Duodenal mucosa (tissue), 2 donors: ENCODE measurements at regions not wholly inside any gene's neighbourhood (a gene's known extent, or its start where the extent isn't known, plus 50 kb on each side); places are given as distances from the start of the nearest gene placed in this dataset.

Source experiments
- H3K27ac ChIP-seq: one replicate; pipeline ENCODE4 v1.7.0; 2013; ENCODE audit warnings: low read depth, low read length
- H3K27me3 ChIP-seq, 2 donors: one replicate each; pipeline ENCODE4 v1.7.0; 2013; ENCODE audit warnings: low read length in 2 of 2, control low read depth in 1 of 2; ENCODE audit not compliant: insufficient read depth in 2 of 2, control insufficient read depth in 1 of 2
- H3K36me3 ChIP-seq, 2 donors: one replicate each; pipeline ENCODE4 v1.7.0; 2013; ENCODE audit warnings: low read length in 2 of 2, control low read depth in 1 of 2; ENCODE audit not compliant: insufficient read depth in 2 of 2, control insufficient read depth in 1 of 2
- H3K4me1 ChIP-seq, 2 donors: one replicate each; pipeline ENCODE4 v1.7.0; 2013; ENCODE audit warnings: low read length in 2 of 2, control low read depth in 1 of 2; ENCODE audit not compliant: insufficient read depth in 2 of 2, control insufficient read depth in 1 of 2
- H3K4me3 ChIP-seq, 2 donors: one replicate each; pipeline ENCODE4 v1.7.0; 2013; ENCODE audit warnings: low read length in 2 of 2, low read depth in 1 of 2
- H3K9ac ChIP-seq, 2 donors: one replicate each; pipeline ENCODE4 v1.7.0; 2013; ENCODE audit warnings: low read length in 2 of 2, low read depth in 1 of 2
- H3K9me3 ChIP-seq, 2 donors: one replicate each; pipeline ENCODE4 v1.7.0; 2013; ENCODE audit warnings: low read length in 2 of 2, control low read depth in 1 of 2; ENCODE audit not compliant: control insufficient read depth in 1 of 2

- Histone ChIP-seq H3K4me1 (no peaks in the 10 kb centered on the region), H3K4me3 (no peak overlapping the region), H3K9me3 (peaks cover 0 to 3% of the 10 kb centered on the region in 2 donors), H3K9ac (no peak overlapping the region), H3K36me3 (no peaks in the 10 kb centered on the region), H3K27ac (no peak overlapping the region), H3K27me3 (no peaks in the 10 kb centered on the region)
Measured at GRCh38 chr5:15256485-15256884, 243.5 kb upstream of the FBXL7 start.

GRCh38 chr5:15255576-15255975 is 244.4 kb upstream of the FBXL7 start:
- Histone ChIP-seq H3K27me3 (no peaks in the 10 kb centered on the region), H3K9ac (no peak overlapping the region), H3K9me3 (peaks cover 0 to 3% of the 10 kb centered on the region in 2 donors), H3K27ac (no peak overlapping the region), H3K4me3 (no peak overlapping the region), H3K4me1 (no peaks in the 10 kb centered on the region), H3K36me3 (no peaks in the 10 kb centered on the region)

- H3K27ac ChIP-seq = no peak overlapping the region
- no peaks in the 10 kb centered on the region for H3K4me1 ChIP-seq
- peaks cover 0 to 3% of the 10 kb centered on the region in 2 donors for H3K9me3 ChIP-seq
- no peak overlapping the region for H3K4me3 ChIP-seq
- no peaks in the 10 kb centered on the region for H3K27me3 ChIP-seq
- no peak overlapping the region for H3K9ac ChIP-seq
- no peaks in the 10 kb centered on the region for H3K36me3 ChIP-seq
Measured at GRCh38 chr5:15254607-15255006, 245.4 kb upstream of the FBXL7 start.

- Histone ChIP-seq H3K9me3 (peaks cover 0 to 3% of the 10 kb centered on the region in 2 donors), H3K9ac (no peak overlapping the region), H3K4me3 (no peak overlapping the region), H3K4me1 (no peaks in the 10 kb centered on the region), H3K27me3 (no peaks in the 10 kb centered on the region), H3K27ac (no peak overlapping the region), H3K36me3 (no peaks in the 10 kb centered on the region)
Measured at GRCh38 chr5:15252331-15252730, 247.6 kb upstream of the FBXL7 start.

- H3K4me3 ChIP-seq = no peak overlapping the region
- H3K4me1 ChIP-seq = no peaks in the 10 kb centered on the region
- H3K9me3 ChIP-seq = peaks cover 10 to 14% of the 10 kb centered on the region in 2 donors
- no peak overlapping the region for H3K27ac ChIP-seq
- no peaks in the 10 kb centered on the region for H3K27me3 ChIP-seq
- no peak overlapping the region for H3K9ac ChIP-seq
- no peaks in the 10 kb centered on the region for H3K36me3 ChIP-seq
Measured at GRCh38 chr5:15249152-15249551, 250.8 kb upstream of the FBXL7 start.

- H3K9me3 ChIP-seq = peaks cover 10 to 14% of the 10 kb centered on the region in 2 donors
- H3K9ac ChIP-seq = no peak overlapping the region
- H3K27ac ChIP-seq = no peak overlapping the region
- no peaks in the 10 kb centered on the region for H3K27me3 ChIP-seq
- H3K4me1 ChIP-seq = no peaks in the 10 kb centered on the region
- H3K4me3 ChIP-seq = no peak overlapping the region
- no peaks in the 10 kb centered on the region for H3K36me3 ChIP-seq
Measured at GRCh38 chr5:15248731-15249130, 251.2 kb upstream of the FBXL7 start.

- no peaks in the 10 kb centered on the region for H3K36me3 ChIP-seq
- no peaks in the 10 kb centered on the region for H3K27me3 ChIP-seq
- no peaks in the 10 kb centered on the region for H3K4me1 ChIP-seq
- no peak overlapping the region for H3K4me3 ChIP-seq
- H3K9me3 ChIP-seq = peaks cover 10 to 11% of the 10 kb centered on the region in 2 donors
- no peak overlapping the region for H3K27ac ChIP-seq
- no peak overlapping the region for H3K9ac ChIP-seq
Measured at GRCh38 chr5:15245913-15246312, 254.1 kb upstream of the FBXL7 start.

- Histone ChIP-seq H3K36me3 (no peaks in the 10 kb centered on the region), H3K4me3 (no peak overlapping the region), H3K27me3 (no peaks in the 10 kb centered on the region), H3K9ac (no peak overlapping the region), H3K27ac (no peak overlapping the region), H3K9me3 (peaks cover 10 to 11% of the 10 kb centered on the region in 2 donors), H3K4me1 (no peaks in the 10 kb centered on the region)
Measured at GRCh38 chr5:15243301-15244020, 256.5 kb upstream of the FBXL7 start.

GRCh38 chr5:15241216-15241821 is 258.7 kb upstream of the FBXL7 start:
- Histone ChIP-seq H3K9me3 (peaks cover 5 to 9% of the 10 kb centered on the region in 2 donors), H3K36me3 (no peaks in the 10 kb centered on the region), H3K27ac (no peak overlapping the region), H3K9ac (no peak overlapping the region), H3K4me3 (no peak overlapping the region), H3K27me3 (no peaks in the 10 kb centered on the region), H3K4me1 (no peaks in the 10 kb centered on the region)

- H3K9ac ChIP-seq = no peak overlapping the region
Measured at GRCh38 chr5:15238006-15238405, 262.0 kb upstream of the FBXL7 start.

More at GRCh38 chr5:15238006-15238405, 262.0 kb upstream of the FBXL7 start:
- H3K36me3 ChIP-seq = no peaks in the 10 kb centered on the region
- H3K27ac ChIP-seq = no peak overlapping the region
- H3K9me3 ChIP-seq = no peaks in the 10 kb centered on the region
- H3K27me3 ChIP-seq = no peaks in the 10 kb centered on the region
- no peaks in the 10 kb centered on the region for H3K4me1 ChIP-seq
- H3K4me3 ChIP-seq = no peak overlapping the region
